ENCODE measurements at regions not wholly inside any gene's neighbourhood (a gene's known extent, or its start where the extent isn't known, plus 50 kb on each side); places are given as distances from the start of the nearest gene placed in this dataset.

GRCh38 chr3:152969557-152970300, 134.8 kb downstream of the P2RY1 start:
- no peak for TF ChIP-seq CTCF (IDR thresholded peaks at IDR 0.05; ENCODE audit: low read depth, low read length)
- ChIA-PET CTCF (no interaction called here), POLR2A (no interaction called here)
- no peak overlapping the region for H3K4me3 ChIP-seq (ENCODE audit: low read depth, low read length)
- H3K27me3 ChIP-seq (ENCODE audit: control insufficient read depth, insufficient read depth, low read length): no peaks in the 10 kb centered on the region
- H3K9me3 ChIP-seq (ENCODE audit: control insufficient read depth, insufficient read depth, low read length): no peaks in the 10 kb centered on the region
- H3K27ac ChIP-seq (ENCODE audit: low read depth, low read length): no peak overlapping the region
- DNase-seq (ENCODE audit: low read depth, low spot score): no peak

GRCh38 chr3:152970851-152971250, 135.9 kb downstream of the P2RY1 start:
- Histone ChIP-seq H3K4me3 (ENCODE audit: low read depth, low read length) (no peak overlapping the region), H3K9me3 (ENCODE audit: control insufficient read depth, insufficient read depth, low read length) (no peaks in the 10 kb centered on the region), H3K27ac (ENCODE audit: low read depth, low read length) (no peak overlapping the region), H3K27me3 (ENCODE audit: control insufficient read depth, insufficient read depth, low read length) (no peaks in the 10 kb centered on the region)
- CTCF ChIA-PET: no interaction called here
- POLR2A ChIA-PET: no interaction called here
- no peak for TF ChIP-seq CTCF (IDR thresholded peaks at IDR 0.05; ENCODE audit: low read depth, low read length)
- DNase-seq (ENCODE audit: low read depth, low spot score): no peak

- CTCF ChIA-PET: no interaction called here
These were observed 136.9 kb downstream of the P2RY1 start for GRCh38 chr3:152971880-152972279.

GRCh38 chr3:152973575-152973974, 138.6 kb downstream of the P2RY1 start:
- Histone ChIP-seq H3K4me3 (ENCODE audit: low read depth, low read length) (no peak overlapping the region), H3K27me3 (ENCODE audit: control insufficient read depth, insufficient read depth, low read length) (no peaks in the 10 kb centered on the region), H3K27ac (ENCODE audit: low read depth, low read length) (no peak overlapping the region), H3K9me3 (ENCODE audit: control insufficient read depth, insufficient read depth, low read length) (no peaks in the 10 kb centered on the region)
- no peak for TF ChIP-seq CTCF (IDR thresholded peaks at IDR 0.05; ENCODE audit: low read depth, low read length)
- ChIA-PET CTCF (no interaction called here), POLR2A (no interaction called here)
- DNase-seq (ENCODE audit: low read depth, low spot score): no peak

More at GRCh38 chr3:152971880-152972279, 136.9 kb downstream of the P2RY1 start:
- Histone ChIP-seq H3K27me3 (ENCODE audit: control insufficient read depth, insufficient read depth, low read length) (no peaks in the 10 kb centered on the region), H3K27ac (ENCODE audit: low read depth, low read length) (no peak overlapping the region), H3K4me3 (ENCODE audit: low read depth, low read length) (no peak overlapping the region), H3K9me3 (ENCODE audit: control insufficient read depth, insufficient read depth, low read length) (no peaks in the 10 kb centered on the region)
- POLR2A ChIA-PET: no interaction called here
- DNase-seq (ENCODE audit: low read depth, low spot score): no peak
- TF ChIP-seq CTCF (IDR thresholded peaks at IDR 0.05; ENCODE audit: low read depth, low read length): no peak

- no peak for TF ChIP-seq CTCF (IDR thresholded peaks at IDR 0.05; ENCODE audit: low read depth, low read length)
- Histone ChIP-seq H3K27ac (ENCODE audit: low read depth, low read length) (no peak overlapping the region), H3K9me3 (ENCODE audit: control insufficient read depth, insufficient read depth, low read length) (no peaks in the 10 kb centered on the region), H3K27me3 (ENCODE audit: control insufficient read depth, insufficient read depth, low read length) (no peaks in the 10 kb centered on the region), H3K4me3 (ENCODE audit: low read depth, low read length) (no peak overlapping the region)
- POLR2A ChIA-PET: no interaction called here
- no peak for DNase-seq (ENCODE audit: low read depth, low spot score)
- CTCF ChIA-PET: no interaction called here
These were observed 141.3 kb downstream of the P2RY1 start for GRCh38 chr3:152976239-152976638.

Measured in AG04450 (cell line).